NCI-H1105 (cell line): ENCODE measurements at regions not wholly inside any gene's neighbourhood (a gene's known extent, or its start where the extent isn't known, plus 50 kb on each side); places are given as distances from the start of the nearest gene placed in this dataset.

Source experiments
- DNase-seq: peaks from one replicate; lab custom pipeline; 2025; lab: John Stamatoyannopoulos, UW

DNA sequence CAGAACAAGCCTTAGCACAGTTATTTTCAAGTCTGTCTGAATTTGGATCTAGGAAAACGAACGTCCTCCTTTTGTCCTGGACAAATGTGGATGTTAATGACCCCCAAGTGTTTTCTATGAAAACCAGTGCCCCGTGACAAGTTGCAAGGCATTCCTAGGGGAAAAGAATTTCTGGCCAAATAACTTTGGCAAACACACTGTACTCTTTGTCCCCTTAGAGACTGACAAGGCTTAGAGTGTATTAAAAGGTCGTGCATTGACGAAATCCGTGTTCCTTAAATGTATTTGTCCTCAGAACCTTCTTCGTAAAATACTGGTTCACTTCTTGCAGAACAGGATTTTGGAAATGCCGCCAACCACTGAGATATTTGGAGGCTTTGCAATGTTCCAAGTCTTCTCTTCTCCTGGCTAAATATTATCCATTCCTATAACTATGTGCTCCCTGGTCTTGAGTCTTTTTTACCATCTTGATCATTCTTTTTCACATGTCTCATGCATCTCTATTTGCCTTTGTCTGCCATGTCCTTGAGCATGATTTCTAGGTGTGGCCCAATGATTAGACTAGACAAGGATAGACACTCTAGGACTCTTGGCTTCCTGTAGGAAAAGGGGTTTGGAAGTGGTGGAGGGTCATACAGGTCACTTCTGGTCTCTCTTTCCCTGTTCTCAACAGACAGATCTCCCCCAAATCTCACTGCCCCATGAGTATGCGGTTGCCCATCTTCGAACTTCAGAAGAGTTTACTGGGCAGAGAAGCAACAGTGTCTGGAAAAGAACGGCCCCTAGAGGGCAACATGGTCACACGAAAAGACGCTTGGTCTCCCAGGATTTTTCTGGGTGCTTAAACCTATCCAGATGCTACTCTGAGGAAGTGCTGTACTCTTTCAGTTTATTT, 117.5 kb downstream of the EDEM1 start:
- DNase-seq: peak; percentile 7

- no peak for DNase-seq
Observed at GRCh38 chr3:5305684-5305989, 118.1 kb downstream of the EDEM1 start.

GRCh38 chr3:5309171-5309570, 121.7 kb downstream of the EDEM1 start:
- no peak for DNase-seq

DNA sequence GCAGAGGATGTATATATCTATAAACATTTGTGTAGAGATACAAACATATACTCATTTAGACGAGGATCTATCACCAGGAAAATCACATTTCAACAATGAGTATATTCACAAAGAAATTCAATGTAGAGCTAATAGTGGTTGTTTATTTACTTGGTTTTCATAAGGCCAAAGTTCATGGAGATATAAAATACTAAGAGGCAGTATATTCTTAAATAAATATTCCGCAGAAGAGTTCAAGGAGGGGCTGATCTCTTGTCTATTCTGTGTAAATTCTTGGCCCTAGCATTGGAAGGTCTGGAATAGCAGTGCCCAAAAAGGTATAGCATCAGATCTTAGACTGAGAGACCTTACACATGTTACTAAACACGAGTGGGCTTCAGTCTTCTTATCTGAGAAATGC, 122.1 kb downstream of the EDEM1 start:
- DNase-seq: no peak

DNA sequence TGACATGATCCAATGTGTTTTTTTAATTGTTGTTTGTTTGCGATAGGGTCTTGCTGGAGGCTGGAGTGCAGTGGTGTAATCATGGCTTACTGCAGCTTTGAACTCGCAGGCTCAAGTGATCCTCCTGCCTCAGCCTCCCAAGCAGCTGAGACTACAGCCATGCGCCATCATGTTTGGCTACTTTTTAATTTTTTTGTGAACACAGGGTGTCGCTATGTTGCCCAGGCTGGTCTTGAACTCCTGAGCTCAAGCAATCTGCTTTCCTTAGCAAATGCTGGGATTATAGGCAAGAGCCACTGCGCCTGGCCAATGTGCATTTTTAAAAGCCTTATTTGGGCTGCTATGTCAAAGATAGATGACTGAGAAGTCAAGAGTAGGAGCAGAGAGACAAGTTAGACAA, 123.0 kb downstream of the EDEM1 start:
- DNase-seq: no peak

- no peak for DNase-seq
Observed at GRCh38 chr3:5312290-5312689, 124.8 kb downstream of the EDEM1 start.

GRCh38 chr3:5314897-5315296, 127.4 kb downstream of the EDEM1 start:
- DNase-seq: no peak

GRCh38 chr3:5317557-5317956, 130.1 kb downstream of the EDEM1 start:
- no peak for DNase-seq

- no peak for DNase-seq
Observed at GRCh38 chr3:5319454-5319853, 131.9 kb downstream of the EDEM1 start.

- DNase-seq: no peak
Observed at GRCh38 chr3:5321666-5322340, 134.3 kb downstream of the EDEM1 start.

GRCh38 chr3:5324780-5325179, 137.3 kb downstream of the EDEM1 start:
- DNase-seq: no peak

- no peak for DNase-seq
Observed at GRCh38 chr3:5330152-5330810, 142.8 kb downstream of the EDEM1 start.

DNA sequence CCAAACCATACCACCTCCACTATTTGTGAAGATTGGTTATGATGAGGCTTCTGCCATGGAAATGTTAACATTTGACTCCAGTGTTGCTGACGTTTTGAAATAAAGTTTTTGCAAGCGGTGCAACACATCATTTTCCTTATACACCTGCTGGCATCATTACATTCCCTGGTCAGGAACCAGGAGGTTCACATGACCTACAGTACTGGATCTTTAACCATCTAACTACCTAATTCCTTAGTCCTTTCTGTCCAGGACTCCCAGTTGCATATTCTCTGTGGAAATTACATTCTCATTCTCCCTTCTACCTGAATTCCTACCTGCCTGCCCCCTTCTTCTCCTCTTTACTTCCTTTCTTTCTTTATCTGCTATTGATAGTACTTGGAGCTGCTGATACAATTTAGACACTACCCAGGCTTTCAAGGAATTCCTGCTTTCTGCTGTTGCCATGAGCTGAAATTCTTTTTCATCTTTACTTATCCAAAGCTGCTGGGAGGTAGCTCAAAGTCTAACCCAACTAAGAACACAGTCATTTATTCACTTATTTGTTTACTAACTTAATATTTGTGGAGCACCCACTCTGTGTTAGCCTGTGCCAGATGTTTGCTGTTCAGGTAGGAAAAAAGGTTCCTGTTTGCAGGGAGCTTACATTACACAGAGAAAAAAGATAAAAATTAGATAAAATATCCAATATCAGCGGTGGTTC, 144.2 kb downstream of the EDEM1 start:
- no peak for DNase-seq

GRCh38 chr3:5332270-5332956, 144.9 kb downstream of the EDEM1 start:
- DNase-seq: no peak

- no peak for DNase-seq
Observed at GRCh38 chr3:5339967-5340535, 152.5 kb downstream of the EDEM1 start.

DNA sequence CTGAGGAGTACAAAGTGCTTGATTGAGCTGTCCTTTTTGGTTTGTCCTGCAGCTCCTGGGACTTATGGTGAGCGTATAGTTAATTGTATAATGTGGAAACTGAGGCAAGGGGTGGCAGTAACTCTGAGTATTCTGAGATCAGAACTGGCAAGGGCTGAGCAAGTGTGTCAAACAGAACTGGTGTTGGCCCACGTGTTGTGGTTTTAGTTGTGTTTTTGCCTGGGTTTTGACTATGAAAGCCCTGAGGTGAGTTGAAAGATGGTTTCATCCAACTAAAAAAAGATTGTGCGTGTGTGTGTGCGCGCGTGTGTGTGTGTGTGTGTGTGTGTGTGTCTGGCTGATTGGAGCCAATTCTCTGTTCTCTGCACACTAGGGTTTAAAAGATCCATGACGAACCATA, 154.1 kb downstream of the EDEM1 start:
- DNase-seq: no peak

GRCh38 chr3:5343459-5343858, 156.0 kb downstream of the EDEM1 start:
- DNase-seq: peak; percentile 5

DNA sequence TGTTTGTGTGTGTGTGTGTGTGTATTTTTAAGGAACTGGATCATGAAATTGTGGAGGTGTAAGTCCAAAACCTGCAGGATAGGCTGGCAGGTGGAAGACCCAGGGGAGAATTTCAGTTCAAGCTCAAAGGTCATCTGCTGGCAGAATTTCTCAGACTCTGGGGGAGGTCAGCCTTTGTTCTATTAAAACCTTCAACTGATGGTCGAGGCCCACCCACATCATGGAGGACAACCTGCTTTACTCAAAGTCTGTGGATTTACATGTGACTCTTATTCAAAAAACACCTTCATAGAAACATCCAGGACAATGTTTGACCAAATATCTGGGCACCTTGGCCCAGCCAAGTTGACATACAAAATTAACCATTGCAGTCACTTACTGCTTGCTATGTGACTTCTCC, 157.2 kb downstream of the EDEM1 start:
- DNase-seq: no peak

DNA sequence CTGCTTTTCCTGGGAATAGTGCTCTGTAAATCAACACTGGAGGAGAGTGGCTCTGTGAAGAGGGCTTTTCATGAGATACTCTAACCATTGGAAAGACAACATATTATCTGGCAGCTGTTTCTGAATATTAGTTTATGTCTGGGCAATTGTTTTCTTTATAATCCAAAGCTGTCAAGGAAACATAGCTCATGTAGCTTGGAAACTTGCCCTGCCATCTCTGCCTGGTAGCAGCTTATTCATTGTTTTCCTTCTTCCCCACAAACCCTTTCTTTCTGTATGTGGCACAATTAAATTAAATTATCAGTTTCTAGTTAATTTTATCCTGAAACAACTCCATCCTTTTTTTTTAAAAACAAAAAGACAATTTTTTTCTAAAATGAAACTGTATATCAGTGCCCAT, 160.0 kb downstream of the EDEM1 start:
- peak; percentile 58 for DNase-seq

DNA sequence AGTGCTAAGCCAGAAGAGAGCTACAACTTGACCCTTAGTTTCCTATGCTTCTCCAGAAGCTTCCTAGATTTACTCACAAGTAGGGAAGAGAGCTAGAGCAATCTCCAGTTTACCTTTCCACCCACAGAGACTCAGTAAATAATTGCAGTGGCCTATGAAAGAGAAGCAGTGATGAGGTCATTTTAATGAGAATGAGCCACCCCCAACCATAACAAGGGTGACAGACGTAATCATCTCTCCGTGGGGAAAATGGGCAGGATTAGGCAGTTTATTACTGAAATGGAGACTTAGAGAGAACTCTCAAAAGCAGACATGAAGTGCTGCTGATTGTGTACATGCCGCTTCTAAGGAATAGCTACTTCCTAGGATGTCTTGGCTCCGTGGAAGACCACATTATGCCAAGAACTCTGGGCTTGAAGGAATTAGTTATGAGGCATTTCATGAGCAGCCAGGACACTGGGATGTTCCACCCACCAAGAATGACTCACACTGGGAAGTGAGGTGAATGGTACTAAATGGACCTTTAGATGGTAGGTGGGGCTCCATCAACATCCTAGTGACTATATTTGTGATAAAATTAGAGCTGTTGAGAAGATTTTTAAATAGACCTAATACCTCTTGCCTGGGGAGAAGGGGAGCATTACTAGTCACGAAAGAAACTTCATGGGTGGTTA, 160.9 kb downstream of the EDEM1 start:
- no peak for DNase-seq

DNA sequence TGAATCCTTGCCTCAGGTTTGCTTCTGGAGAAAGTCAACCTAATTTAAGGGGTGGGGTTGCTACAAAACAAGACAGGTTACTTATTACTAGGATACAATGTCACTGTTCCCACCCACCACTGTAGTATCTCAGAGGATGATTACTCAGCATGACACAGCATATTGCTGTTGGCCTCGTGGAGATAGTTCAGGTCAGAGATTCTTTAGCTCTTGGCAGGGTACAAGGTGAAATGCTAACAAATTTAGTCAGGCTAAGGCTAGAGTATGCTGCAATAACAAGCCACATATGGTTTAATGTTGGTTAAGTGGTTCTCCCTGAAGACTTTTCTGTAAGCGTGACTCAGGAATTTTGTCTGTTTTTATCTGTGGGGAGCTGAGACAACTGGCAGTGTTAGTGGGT, 161.8 kb downstream of the EDEM1 start:
- DNase-seq: no peak
